ENCODE measurements at regions not wholly inside any gene's neighbourhood (a gene's known extent, or its start where the extent isn't known, plus 50 kb on each side); places are given as distances from the start of the nearest gene placed in this dataset.

DNA sequence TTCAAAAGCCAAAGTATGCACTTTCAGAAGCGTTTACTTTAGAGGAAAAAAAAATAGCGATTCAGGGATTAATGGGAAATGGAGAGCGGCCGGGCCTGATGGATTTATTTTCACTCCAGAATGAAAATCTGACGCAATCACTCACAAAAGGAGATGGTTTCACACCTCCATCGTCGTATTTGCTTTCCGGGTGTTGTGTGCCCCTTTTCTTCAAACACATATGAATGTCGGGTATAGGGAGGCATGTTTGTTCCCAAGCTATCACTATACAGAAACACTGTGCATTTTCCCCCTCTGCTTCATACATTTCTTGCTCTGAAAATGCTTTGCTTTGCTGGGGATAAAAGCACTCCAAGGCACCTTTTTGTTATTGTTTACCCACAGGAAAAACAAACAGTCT, 562.2 kb upstream of the ZFHX3 start:
- H3K4me3 ChIP-seq, result no peak overlapping the region
- H3K27me3 ChIP-seq, result no peaks in the 10 kb centered on the region
- H3K27ac ChIP-seq, result no peak overlapping the region
- TF ChIP-seq EP300 (IDR thresholded peaks at IDR 0.05) (no peak), POLR2A (IDR thresholded peaks at IDR 0.05) (no peak)
- TF ChIP-seq, protein P1, sequence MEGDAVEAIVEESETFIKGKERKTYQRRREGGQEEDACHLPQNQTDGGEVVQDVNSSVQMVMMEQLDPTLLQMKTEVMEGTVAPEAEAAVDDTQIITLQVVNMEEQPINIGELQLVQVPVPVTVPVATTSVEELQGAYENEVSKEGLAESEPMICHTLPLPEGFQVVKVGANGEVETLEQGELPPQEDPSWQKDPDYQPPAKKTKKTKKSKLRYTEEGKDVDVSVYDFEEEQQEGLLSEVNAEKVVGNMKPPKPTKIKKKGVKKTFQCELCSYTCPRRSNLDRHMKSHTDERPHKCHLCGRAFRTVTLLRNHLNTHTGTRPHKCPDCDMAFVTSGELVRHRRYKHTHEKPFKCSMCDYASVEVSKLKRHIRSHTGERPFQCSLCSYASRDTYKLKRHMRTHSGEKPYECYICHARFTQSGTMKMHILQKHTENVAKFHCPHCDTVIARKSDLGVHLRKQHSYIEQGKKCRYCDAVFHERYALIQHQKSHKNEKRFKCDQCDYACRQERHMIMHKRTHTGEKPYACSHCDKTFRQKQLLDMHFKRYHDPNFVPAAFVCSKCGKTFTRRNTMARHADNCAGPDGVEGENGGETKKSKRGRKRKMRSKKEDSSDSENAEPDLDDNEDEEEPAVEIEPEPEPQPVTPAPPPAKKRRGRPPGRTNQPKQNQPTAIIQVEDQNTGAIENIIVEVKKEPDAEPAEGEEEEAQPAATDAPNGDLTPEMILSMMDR (IDR thresholded peaks at IDR 0.05), result no peak
- DNase-seq (ENCODE audit: low spot score in 2 of 2), result no peak
- H3K4me1 ChIP-seq, result no peaks in the 10 kb centered on the region
- WGBS, 2 donors, result 78 to 80% methylated on average over 9 of the region's 9 CpGs
- no peaks in the 10 kb centered on the region for H3K36me3 ChIP-seq
- H3K9me3 ChIP-seq, result no peaks in the 10 kb centered on the region

DNA sequence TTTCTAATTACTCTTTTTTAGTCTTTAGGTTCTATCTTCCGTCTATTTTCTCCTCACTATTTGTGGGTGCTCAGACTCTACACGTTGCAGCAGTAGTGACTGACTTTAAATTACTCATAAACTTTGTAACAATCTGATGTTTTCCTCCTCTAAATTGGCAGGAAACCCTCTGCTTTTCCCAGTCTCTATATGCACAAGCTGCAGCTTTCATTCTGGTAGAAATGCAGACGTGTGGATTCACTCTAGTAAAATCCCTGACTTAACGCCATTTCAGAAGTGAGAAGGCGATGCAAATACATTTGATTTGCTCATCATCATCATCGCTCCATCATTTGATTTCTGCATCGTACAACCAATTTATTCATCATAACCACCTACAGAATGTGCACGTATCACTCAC, 561.0 kb upstream of the ZFHX3 start:
- H3K4me1 ChIP-seq, result no peaks in the 10 kb centered on the region

DNA sequence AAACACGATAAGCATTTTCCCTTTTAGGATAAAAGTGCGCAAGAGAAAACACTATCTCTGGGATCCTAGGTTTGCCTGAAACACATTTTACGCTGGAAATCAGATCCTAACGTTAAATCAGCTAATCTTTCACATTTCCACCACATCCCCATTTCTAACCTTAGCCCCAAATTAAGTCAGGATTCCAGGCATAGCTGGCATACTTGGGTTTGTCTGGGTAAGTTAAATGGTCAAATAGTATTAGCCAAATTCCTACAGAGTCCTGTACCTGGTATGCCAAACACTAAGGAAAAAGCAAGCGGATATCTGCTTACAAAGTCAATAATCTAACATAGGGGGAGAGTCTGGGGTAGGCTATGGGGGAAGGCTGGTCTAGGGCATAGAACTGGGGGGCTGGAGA, 557.4 kb upstream of the ZFHX3 start:
- H3K27me3 ChIP-seq, result no peaks in the 10 kb centered on the region
- TF ChIP-seq, protein P1 (IDR thresholded peaks at IDR 0.05), result no peak
- TF ChIP-seq EP300 (IDR thresholded peaks at IDR 0.05) (no peak), POLR2A (IDR thresholded peaks at IDR 0.05) (no peak)
- no peaks in the 10 kb centered on the region for H3K36me3 ChIP-seq
- DNase-seq (ENCODE audit: low spot score in 2 of 2), result no peak
- no peaks in the 10 kb centered on the region for H3K9me3 ChIP-seq
- H3K4me1 ChIP-seq, result no peaks in the 10 kb centered on the region
- 90 to 91% methylated on average over 5 of the region's 5 CpGs for WGBS, 2 donors
- H3K27ac ChIP-seq, result no peak overlapping the region
- no peak overlapping the region for H3K4me3 ChIP-seq

More for the DNA sequence above, 561.0 kb upstream of the ZFHX3 start:
- WGBS, 2 donors, result 80 to 82% methylated on average over 8 of the region's 8 CpGs
- H3K27me3 ChIP-seq, result no peaks in the 10 kb centered on the region
- no peak overlapping the region for H3K4me3 ChIP-seq
- TF ChIP-seq, protein P1 (IDR thresholded peaks at IDR 0.05), result no peak
- no peak for TF ChIP-seq EP300 (IDR thresholded peaks at IDR 0.05)
- no peak for TF ChIP-seq POLR2A (IDR thresholded peaks at IDR 0.05)
- DNase-seq (ENCODE audit: low spot score in 2 of 2), result no peak
- no peaks in the 10 kb centered on the region for H3K9me3 ChIP-seq
- H3K27ac ChIP-seq, result no peak overlapping the region
- no peaks in the 10 kb centered on the region for H3K36me3 ChIP-seq

DNA sequence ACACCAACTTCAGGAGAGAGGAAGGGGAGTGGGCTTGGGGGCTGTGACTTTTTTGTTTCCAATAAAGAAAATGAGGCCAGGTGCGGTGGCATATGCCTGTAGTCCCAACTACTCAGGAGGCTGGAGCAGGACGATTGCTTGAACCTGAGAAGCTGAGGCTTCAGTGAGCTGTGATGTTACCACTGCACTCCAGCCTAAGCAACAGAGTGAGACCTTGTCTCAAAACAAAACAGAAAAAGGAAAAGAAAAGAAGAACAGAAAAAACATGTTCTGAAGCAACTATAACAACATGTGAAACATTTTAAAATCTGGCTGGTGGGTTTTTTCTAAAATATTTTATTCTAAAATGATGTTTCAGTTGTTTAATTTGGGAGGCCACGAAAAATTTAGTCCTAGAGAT, 554.0 kb upstream of the ZFHX3 start:
- H3K4me3 ChIP-seq, result no peak overlapping the region
- no peaks in the 10 kb centered on the region for H3K36me3 ChIP-seq

DNA sequence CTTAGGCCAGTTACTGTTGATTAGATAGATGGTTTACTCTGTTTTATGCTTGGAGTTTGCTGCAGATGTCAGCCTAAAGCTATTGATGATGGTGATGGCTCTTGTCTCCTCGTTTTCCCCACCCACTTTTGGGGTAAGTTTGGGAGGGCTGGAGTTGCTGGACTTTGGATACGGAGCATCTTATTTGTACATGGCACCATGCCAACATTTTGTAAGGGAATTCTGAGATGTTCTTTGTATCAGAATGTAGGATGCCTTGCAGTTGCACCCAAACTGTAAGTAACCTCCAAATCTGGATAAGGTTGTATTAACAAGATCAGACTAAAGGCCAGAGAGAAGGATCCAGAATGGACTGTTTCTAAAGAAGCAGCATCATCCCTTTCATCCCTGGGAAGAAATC, 551.9 kb upstream of the ZFHX3 start:
- Histone ChIP-seq H3K27me3 (no peaks in the 10 kb centered on the region), H3K4me3 (no peak overlapping the region), H3K4me1 (no peaks in the 10 kb centered on the region), H3K36me3 (no peaks in the 10 kb centered on the region), H3K27ac (no peak overlapping the region), H3K9me3 (no peaks in the 10 kb centered on the region)
- 41 to 48% methylated on average over 2 of the region's 2 CpGs for WGBS, 2 donors
- no peak for DNase-seq (ENCODE audit: low spot score in 2 of 2)
- TF ChIP-seq, protein P1 (IDR thresholded peaks at IDR 0.05), result no peak
- no peak for TF ChIP-seq EP300 (IDR thresholded peaks at IDR 0.05)
- TF ChIP-seq POLR2A (IDR thresholded peaks at IDR 0.05), result no peak

More for the DNA sequence above, 554.0 kb upstream of the ZFHX3 start:
- Histone ChIP-seq H3K27me3 (no peaks in the 10 kb centered on the region), H3K9me3 (no peaks in the 10 kb centered on the region), H3K4me1 (no peaks in the 10 kb centered on the region), H3K27ac (no peak overlapping the region)
- TF ChIP-seq POLR2A (IDR thresholded peaks at IDR 0.05) (no peak), EP300 (IDR thresholded peaks at IDR 0.05) (no peak)
- TF ChIP-seq, protein P1 (IDR thresholded peaks at IDR 0.05), result no peak
- 72 to 82% methylated on average over 3 of the region's 3 CpGs for WGBS, 2 donors
- DNase-seq (ENCODE audit: low spot score in 2 of 2), result no peak

Data from tibial nerve (tissue), 4 donors.